Endothelial cell of umbilical vein (primary cell): ENCODE measurements at regions not wholly inside any gene's neighbourhood (a gene's known extent, or its start where the extent isn't known, plus 50 kb on each side); places are given as distances from the start of the nearest gene placed in this dataset.

Experiments used
- BruUV-seq: library from RNA; stranded (reverse); fragments of 400-500 nt; replicated peaks from 2 replicates; lab custom pipeline; 2021; lab: Mats Ljungman, UMichigan
- CTCF ChIA-PET: fragments of 300-600, 350-600 bp; sonication (Branson Sonifier 250); formaldehyde crosslinking; loops from one replicate; lab custom pipeline; 2021; ENCODE audit warnings: antibody characterized with exemption, inconsistent platforms; lab: Charles Lee
- POLR2A ChIA-PET: fragments of 300-600, 350-600 bp; sonication (Branson Sonifier 250); formaldehyde crosslinking; loops from one replicate; lab custom pipeline; 2021; ENCODE audit warnings: antibody characterized with exemption, inconsistent platforms; lab: Charles Lee
- DNase-seq: peaks from one replicate; pipeline ENCODE4 v3.0.0-alpha.2; 2011; ENCODE audit warnings: low read depth, low spot score
- FAIRE-seq: peaks from 2 replicates; lab custom pipeline; 2011; peaks lifted over from hg19 to GRCh38; lab: Jason Lieb, UNC
- H2AFZ ChIP-seq: 2 replicates; pipeline ENCODE4 v1.6.0; 2012; ENCODE audit warnings: low read depth, low read length, control low read depth, inconsistent platforms
- H3K27ac ChIP-seq: 2 replicates; pipeline ENCODE4 v1.5.1; 2011; ENCODE audit warnings: low read depth, mild to moderate bottlenecking, control low read depth, low read length, moderate library complexity; ENCODE audit not compliant: insufficient read depth
- H3K27me3 ChIP-seq, 2 experiments: 2 replicates each; pipeline versions ENCODE4 v1.6.0 to v1.6.1; 2011; ENCODE audit warnings: low read length in 2 of 2, mixed read lengths in 1 of 2; ENCODE audit not compliant: control insufficient read depth in 2 of 2, insufficient read depth in 2 of 2
- H3K36me3 ChIP-seq, 2 experiments: 2 replicates in 1 of 2; 3 replicates in 1 of 2; pipeline ENCODE4 v1.5.1; 2011; ENCODE audit warnings: low read length in 2 of 2, mild to moderate bottlenecking in 1 of 2, moderate library complexity in 1 of 2; ENCODE audit not compliant: control insufficient read depth in 2 of 2, insufficient read depth in 2 of 2; ENCODE audit errors: extremely low read depth in 1 of 2
- H3K4me1 ChIP-seq: 3 replicates; pipeline ENCODE4 v1.5.1; 2011; ENCODE audit warnings: mild to moderate bottlenecking, low read length; ENCODE audit not compliant: control insufficient read depth, insufficient read depth; ENCODE audit errors: extremely low read depth
- H3K4me2 ChIP-seq: 2 replicates; pipeline ENCODE4 v1.6.1; 2011; ENCODE audit warnings: low read length, control low read depth, mixed read lengths; ENCODE audit not compliant: insufficient read depth
- H3K4me3 ChIP-seq, 3 experiments: fragments of 200-600 bp in 1 of 3; sonication (generic), shearing (Covaris generic) in 1 of 3; replicated peaks in 1 of 3; 2 replicates each; pipeline ENCODE4 v1.5.1; 2011 to 2016; ENCODE audit warnings: control low read depth in 3 of 3, low read length in 3 of 3, mild to moderate bottlenecking in 2 of 3, inconsistent platforms in 1 of 3, low read depth in 1 of 3, moderate library complexity in 1 of 3; ENCODE audit not compliant: insufficient read depth in 1 of 3
- H3K79me2 ChIP-seq: 2 replicates; pipeline ENCODE4 v1.6.0; 2012; ENCODE audit warnings: low read length, inconsistent platforms; ENCODE audit not compliant: control insufficient read depth, insufficient read depth
- H3K9ac ChIP-seq: replicated peaks from 2 replicates; pipeline ENCODE3; 2011; ENCODE audit warnings: low read length, control low read depth; ENCODE audit not compliant: insufficient read depth; ENCODE audit errors: extremely low read depth
- H3K9me1 ChIP-seq: replicated peaks from 3 replicates; pipeline ENCODE4 v1.6.0; 2011; ENCODE audit warnings: mild to moderate bottlenecking, low read length; ENCODE audit not compliant: control insufficient read depth, insufficient read depth; ENCODE audit errors: extremely low read depth
- H3K9me3 ChIP-seq: replicated peaks from 2 replicates; pipeline ENCODE4 v1.5.1; 2012; ENCODE audit warnings: low read length, inconsistent platforms; ENCODE audit not compliant: control insufficient read depth, insufficient read depth
- H4K20me1 ChIP-seq: replicated peaks from 2 replicates; pipeline ENCODE3; 2011; ENCODE audit warnings: mild to moderate bottlenecking, low read length; ENCODE audit not compliant: control insufficient read depth, insufficient read depth; ENCODE audit errors: extremely low read depth
- CTCF ChIP-seq, 2 donors: IDR thresholded peaks; 1 replicate in 1 of 2; 2 replicates in 1 of 2; pipeline ENCODE4 v1.5.1; 2011; ENCODE audit warnings: low read length in 2 of 2, mild to moderate bottlenecking in 2 of 2, moderate library complexity in 2 of 2, control low read depth in 1 of 2, inconsistent platforms in 1 of 2, low read depth in 1 of 2; ENCODE audit not compliant: insufficient read depth in 1 of 2; ENCODE audit errors: extremely low read depth in 1 of 2
- EZH2 ChIP-seq: IDR thresholded peaks from 2 replicates; pipeline ENCODE4 v1.6.1; 2012; ENCODE audit warnings: borderline replicate concordance, low read depth, mild to moderate bottlenecking, moderate library complexity, low read length, inconsistent platforms; ENCODE audit not compliant: severe bottlenecking
- FOS ChIP-seq: IDR thresholded peaks from 2 replicates; pipeline ENCODE4 v1.6.1; 2011; ENCODE audit warnings: mild to moderate bottlenecking, low read length, moderate library complexity, borderline replicate concordance; ENCODE audit not compliant: insufficient read depth
- GATA2 ChIP-seq: IDR thresholded peaks from 2 replicates; pipeline ENCODE4 v1.7.0; 2011; ENCODE audit warnings: low read depth, mild to moderate bottlenecking, moderate library complexity, mixed read lengths, low read length; ENCODE audit not compliant: insufficient read length, insufficient read depth
- JUN ChIP-seq: IDR thresholded peaks from 2 replicates; pipeline ENCODE4 v1.6.1; 2011; ENCODE audit warnings: borderline replicate concordance, low read depth; ENCODE audit not compliant: insufficient read length, insufficient read depth
- MAX ChIP-seq: IDR thresholded peaks from 2 replicates; pipeline ENCODE4 v1.6.1; 2011; ENCODE audit not compliant: insufficient read depth, insufficient read length
- MYC ChIP-seq: IDR thresholded peaks from one replicate; pipeline ENCODE4 v1.6.1; 2011; ENCODE audit warnings: mild to moderate bottlenecking, low read depth, low read length
- POLR2A ChIP-seq: IDR thresholded peaks from 2 replicates; pipeline ENCODE4 v1.6.1; 2012; ENCODE audit warnings: low read depth, mild to moderate bottlenecking, control low read depth, low read length
- POLR2AphosphoS5 ChIP-seq: IDR thresholded peaks from 2 replicates; pipeline ENCODE4 v1.6.1; 2012; ENCODE audit warnings: low read depth, mild to moderate bottlenecking, control low read depth, low read length, moderate library complexity; ENCODE audit not compliant: insufficient read depth
- dilution Hi-C: fragments of 300-500 bp; cut with MboI; formaldehyde crosslinking; loops from one replicate; pipeline ENCODE4 v1.15.0; 2019; ENCODE audit warnings: low sequenced_read_pairs; ENCODE audit not compliant: extremely low pct_ligation_motif_present
- intact Hi-C: fragments of 100-400 bp; cut with micrococcal nuclease; formaldehyde crosslinking; loops from one replicate; pipeline ENCODE4 v1.10.0; 2022

DNA sequence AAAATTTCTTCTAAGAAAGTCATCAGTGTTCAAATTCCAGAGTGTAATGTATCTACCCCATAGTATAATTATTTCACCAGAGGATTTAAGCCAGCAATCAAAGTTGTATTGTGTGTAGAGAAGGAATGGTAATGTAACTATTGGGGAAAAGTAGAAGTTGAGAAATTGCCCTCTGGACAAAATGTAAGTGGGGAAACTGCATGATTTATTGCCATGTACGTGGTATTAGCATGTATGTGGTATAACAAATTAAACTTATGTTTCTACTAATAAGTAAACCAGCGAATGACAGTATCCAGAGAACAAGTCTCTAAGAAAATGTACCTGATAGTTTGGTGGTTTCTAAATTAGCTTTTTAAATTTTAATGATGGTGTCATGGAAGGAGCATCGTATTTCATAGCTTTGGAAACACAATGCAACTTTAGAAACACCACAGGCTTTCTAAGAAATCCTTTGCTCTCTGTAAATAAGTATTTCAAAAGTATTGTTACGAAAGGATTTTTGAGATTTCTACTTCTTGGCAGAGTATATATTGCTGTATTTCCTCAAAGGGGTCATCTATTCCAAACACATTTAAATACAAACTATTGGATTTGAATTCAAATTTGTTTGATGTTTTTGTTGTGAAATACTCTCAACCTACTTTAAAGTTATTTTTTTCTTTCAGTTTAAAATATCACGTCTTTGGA, 1018.9 kb upstream of the ZEB2 start:
- Histone ChIP-seq H3K79me2 (no peaks in the 10 kb centered on the region), H3K9me3 (no peaks in the 10 kb centered on the region), H3K36me3 (no peaks in the 10 kb centered on the region), H3K9me1 (no peaks in the 10 kb centered on the region), H4K20me1 (no peaks in the 10 kb centered on the region), H3K4me3 (no peak overlapping the region), H3K27ac (no peak overlapping the region), H3K9ac (no peak overlapping the region), H3K4me2 (no peak overlapping the region), H3K27me3 (no peaks in the 10 kb centered on the region), H2AFZ (no peak overlapping the region), H3K4me1 (no peaks in the 10 kb centered on the region)
- ChIA-PET CTCF (no interaction called here), POLR2A (no interaction called here)
- dilution Hi-C loops (no loop called here), intact Hi-C loops (no loop called here)
- TF ChIP-seq GATA2 (no peak), MAX (no peak), EZH2 (no peak), CTCF (IDR thresholded peaks at IDR 0.05; ENCODE audit: extremely low read depth in 1 of 2, insufficient read depth in 1 of 2, low read depth in 1 of 2, low read length in 2 of 2) (no peak), POLR2AphosphoS5 (no peak), FOS (no peak), JUN (no peak), POLR2A (no peak), MYC (no peak)
- BruUV-seq: no TSS peak
- FAIRE-seq: no peak
- DNase-seq: no peak
